ENCODE measurements at regions not wholly inside any gene's neighbourhood (a gene's known extent, or its start where the extent isn't known, plus 50 kb on each side); places are given as distances from the start of the nearest gene placed in this dataset.
A peak's percentile ranks its signal among the peaks of the same experiment; 100 is the strongest.

GRCh38 chr7:41886262-41886900 lies 183.5 kb upstream of the INHBA start:
- no peaks in the 10 kb centered on the region for H3K36me3 ChIP-seq (ENCODE audit: control insufficient read depth, insufficient read depth, low read length)
- no peak overlapping the region for H2AFZ ChIP-seq (ENCODE audit: low read length)
- H3K9me3 ChIP-seq (ENCODE audit: control insufficient read depth, insufficient read depth, low read depth, low read length) = no peaks in the 10 kb centered on the region
- H3K27ac ChIP-seq (ENCODE audit: insufficient read depth, low read length) = peak overlapping the region; percentile 73
- H4K20me1 ChIP-seq (ENCODE audit: control insufficient read depth, extremely low read depth, insufficient read depth, low read length) = no peaks in the 10 kb centered on the region
- H3K4me1 ChIP-seq (ENCODE audit: control insufficient read depth, extremely low read depth, insufficient read depth, low read length) = peaks cover 37% of the 10 kb centered on the region
- H3K27me3 ChIP-seq (ENCODE audit: control insufficient read depth, insufficient read depth, low read length) = no peaks in the 10 kb centered on the region
- peak overlapping the region in 1 of 4 experiments; percentile 11 for H3K4me3 ChIP-seq (replicated peaks in 1 of 4; ENCODE audit: control extremely low read depth in 1 of 4, insufficient read depth in 1 of 4, low read depth in 3 of 4, low read length in 4 of 4)
- peak overlapping the region; percentile 63 for H3K4me2 ChIP-seq (ENCODE audit: extremely low read depth, insufficient read depth, low read length)
- no peak for TF ChIP-seq CTCF (conservative IDR thresholded peaks at IDR 0.05 in 1 of 2, IDR thresholded peaks at IDR 0.05 in 1 of 2; ENCODE audit: low read depth in 1 of 2, low read length in 2 of 2)
- TF ChIP-seq EZH2 (IDR thresholded peaks at IDR 0.05; ENCODE audit: low read length, missing control alignments) = no peak
- no peaks in the 10 kb centered on the region for H3K79me2 ChIP-seq (ENCODE audit: control insufficient read depth, insufficient read depth, low read length)
- peak; percentile 85 to 97 for DNase-seq (ENCODE audit: low read depth in 2 of 2)
- H3K9ac ChIP-seq (ENCODE audit: insufficient read depth, low read length) = peak overlapping the region; percentile 17

DNA sequence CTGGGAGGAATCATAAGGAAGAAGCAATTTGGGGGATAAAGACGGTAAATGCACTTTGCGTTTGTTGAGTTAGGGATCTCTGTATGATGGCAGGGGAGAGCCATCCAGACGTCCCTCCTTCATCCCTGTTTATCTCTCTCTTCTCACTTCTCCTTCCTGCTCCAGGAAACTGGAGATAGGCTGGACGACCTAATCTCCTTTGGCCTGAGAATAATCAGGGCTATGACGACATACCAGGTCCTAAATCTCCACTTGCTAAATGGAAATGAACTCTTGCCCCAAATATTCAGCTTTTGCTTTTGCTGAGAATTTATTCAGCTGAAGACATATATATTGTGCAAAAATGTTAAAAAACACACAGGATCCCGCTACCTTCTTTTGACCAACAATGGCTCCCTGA lies 182.9 kb upstream of the INHBA start:
- Histone ChIP-seq H3K27ac (ENCODE audit: insufficient read depth, low read length) (peak overlapping the region; percentile 73), H3K4me1 (ENCODE audit: control insufficient read depth, extremely low read depth, insufficient read depth, low read length) (peaks cover 36% of the 10 kb centered on the region), H3K4me2 (ENCODE audit: extremely low read depth, insufficient read depth, low read length) (peak overlapping the region; percentile 63), H3K9me3 (ENCODE audit: control insufficient read depth, insufficient read depth, low read depth, low read length) (no peaks in the 10 kb centered on the region), H3K27me3 (ENCODE audit: control insufficient read depth, insufficient read depth, low read length) (no peaks in the 10 kb centered on the region), H2AFZ (ENCODE audit: low read length) (no peak overlapping the region), H4K20me1 (ENCODE audit: control insufficient read depth, extremely low read depth, insufficient read depth, low read length) (no peaks in the 10 kb centered on the region), H3K4me3 (replicated peaks in 1 of 4; ENCODE audit: control extremely low read depth in 1 of 4, insufficient read depth in 1 of 4, low read depth in 3 of 4, low read length in 4 of 4) (peak overlapping the region in 1 of 4 experiments; percentile 11), H3K9ac (ENCODE audit: insufficient read depth, low read length) (no peak overlapping the region), H3K79me2 (ENCODE audit: control insufficient read depth, insufficient read depth, low read length) (no peaks in the 10 kb centered on the region), H3K36me3 (ENCODE audit: control insufficient read depth, insufficient read depth, low read length) (no peaks in the 10 kb centered on the region)
- peak; percentile 28 to 41 for DNase-seq (ENCODE audit: low read depth in 2 of 2)
- TF ChIP-seq CTCF (conservative IDR thresholded peaks at IDR 0.05 in 1 of 2, IDR thresholded peaks at IDR 0.05 in 1 of 2; ENCODE audit: low read depth in 1 of 2, low read length in 2 of 2) = no peak
- no peak for TF ChIP-seq EZH2 (IDR thresholded peaks at IDR 0.05; ENCODE audit: low read length, missing control alignments)

DNA sequence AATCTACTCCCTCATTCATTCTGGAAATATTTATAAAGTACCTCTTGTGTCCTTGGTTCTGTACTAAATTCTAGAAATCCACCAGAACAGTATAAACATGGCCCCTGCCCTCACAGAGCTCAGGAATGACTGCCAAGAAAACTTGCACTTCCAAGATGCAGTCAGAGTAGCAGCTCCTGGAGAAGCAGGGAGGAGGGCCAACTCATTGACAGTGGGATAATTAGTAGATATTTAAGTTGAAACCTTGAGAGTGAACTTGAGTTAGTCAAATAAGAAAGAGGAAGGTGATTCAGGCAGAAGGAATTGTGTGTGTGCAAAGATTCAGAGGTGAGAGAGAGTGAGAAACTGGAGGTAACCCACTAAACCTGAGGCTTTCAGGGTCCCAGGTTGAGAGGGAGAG lies 182.2 kb upstream of the INHBA start:
- peaks cover 42% of the 10 kb centered on the region for H3K4me1 ChIP-seq (ENCODE audit: control insufficient read depth, extremely low read depth, insufficient read depth, low read length)
- no peak overlapping the region for H3K9ac ChIP-seq (ENCODE audit: insufficient read depth, low read length)
- no peak overlapping the region for H3K4me2 ChIP-seq (ENCODE audit: extremely low read depth, insufficient read depth, low read length)

More for the DNA sequence above, 182.2 kb upstream of the INHBA start:
- TF ChIP-seq CTCF (conservative IDR thresholded peaks at IDR 0.05 in 1 of 2, IDR thresholded peaks at IDR 0.05 in 1 of 2; ENCODE audit: low read depth in 1 of 2, low read length in 2 of 2) (no peak), EZH2 (IDR thresholded peaks at IDR 0.05; ENCODE audit: low read length, missing control alignments) (no peak)
- Histone ChIP-seq H3K9me3 (ENCODE audit: control insufficient read depth, insufficient read depth, low read depth, low read length) (no peaks in the 10 kb centered on the region), H3K4me3 (replicated peaks in 1 of 4; ENCODE audit: control extremely low read depth in 1 of 4, insufficient read depth in 1 of 4, low read depth in 3 of 4, low read length in 4 of 4) (no peak overlapping the region), H3K27me3 (ENCODE audit: control insufficient read depth, insufficient read depth, low read length) (no peaks in the 10 kb centered on the region), H3K79me2 (ENCODE audit: control insufficient read depth, insufficient read depth, low read length) (no peaks in the 10 kb centered on the region), H3K36me3 (ENCODE audit: control insufficient read depth, insufficient read depth, low read length) (no peaks in the 10 kb centered on the region), H3K27ac (ENCODE audit: insufficient read depth, low read length) (peak overlapping the region; percentile 73), H4K20me1 (ENCODE audit: control insufficient read depth, extremely low read depth, insufficient read depth, low read length) (no peaks in the 10 kb centered on the region), H2AFZ (ENCODE audit: low read length) (no peak overlapping the region)
- DNase-seq (ENCODE audit: low read depth in 2 of 2) = peak; percentile 36 to 85

Data from fibroblast of lung (primary cell).